AML-193 (cell line): ENCODE measurements at regions not wholly inside any gene's neighbourhood (a gene's known extent, or its start where the extent isn't known, plus 50 kb on each side); places are given as distances from the start of the nearest gene placed in this dataset.

Experiments
- DNase-seq, 2 experiments: peaks; one replicate each; lab custom pipeline; 2025; lab: John Stamatoyannopoulos, UW

- DNase-seq: no peak
Observed at GRCh38 chr4:148749403-148749802, 307.2 kb upstream of the NR3C2 start.

- DNase-seq: no peak
Observed at GRCh38 chr4:148747721-148748268, 305.6 kb upstream of the NR3C2 start.

DNA sequence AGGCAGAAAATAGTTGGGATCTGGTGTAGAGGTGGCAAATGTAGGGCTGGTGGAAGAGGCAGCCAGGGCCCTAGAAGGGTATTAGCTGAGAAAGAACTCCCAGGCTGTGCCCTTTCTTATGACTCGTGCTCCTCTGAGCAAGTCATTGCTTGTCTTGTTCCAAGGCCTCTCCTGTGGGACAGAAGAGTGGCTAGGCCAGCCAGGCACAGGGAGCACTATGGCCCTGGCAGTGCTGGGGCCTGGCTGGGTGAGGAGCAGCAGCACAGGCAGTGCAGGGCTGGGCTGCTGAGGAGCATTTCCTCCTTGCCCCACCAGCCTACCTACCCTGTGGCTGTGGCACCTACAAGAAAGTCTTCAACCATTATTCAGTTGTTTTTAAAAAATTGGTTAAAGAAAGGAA is 298.5 kb upstream of the NR3C2 start:
- DNase-seq: no peak

DNA sequence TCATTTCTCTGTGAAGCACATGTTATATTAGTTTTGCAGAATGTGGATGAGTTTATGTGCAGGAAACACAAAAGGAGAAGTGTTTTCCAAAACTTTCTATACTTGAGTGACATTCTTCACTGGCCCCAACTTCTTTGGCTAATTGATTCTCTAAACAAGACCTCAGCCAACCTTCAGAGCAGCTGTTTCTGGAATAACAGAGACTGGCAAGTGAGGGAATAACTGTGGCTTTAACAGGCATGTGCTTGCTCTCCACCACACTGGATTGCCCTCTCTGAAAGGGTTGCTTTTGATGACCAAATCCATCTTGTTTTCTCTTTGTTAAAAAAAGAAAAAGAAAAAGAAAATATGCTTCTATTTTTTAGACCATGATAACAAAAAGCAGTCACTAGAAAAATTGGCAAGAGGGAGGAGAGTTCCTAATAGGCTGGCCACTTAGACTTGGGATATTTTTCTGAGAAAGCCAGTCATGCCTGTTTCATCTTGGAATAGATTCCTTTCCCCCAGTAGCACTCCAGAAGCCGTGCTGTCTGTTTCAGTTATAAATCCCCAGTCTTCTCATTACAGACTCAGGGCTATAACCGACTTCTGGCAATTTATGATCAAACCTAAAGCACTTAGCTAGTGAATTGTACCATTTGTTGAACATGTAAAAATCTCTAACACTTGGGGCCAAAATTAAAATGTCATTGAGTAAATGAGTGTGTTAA is 295.0 kb upstream of the NR3C2 start:
- DNase-seq: no peak

GRCh38 chr4:148735432-148736155 is 293.4 kb upstream of the NR3C2 start:
- DNase-seq: no peak

DNA sequence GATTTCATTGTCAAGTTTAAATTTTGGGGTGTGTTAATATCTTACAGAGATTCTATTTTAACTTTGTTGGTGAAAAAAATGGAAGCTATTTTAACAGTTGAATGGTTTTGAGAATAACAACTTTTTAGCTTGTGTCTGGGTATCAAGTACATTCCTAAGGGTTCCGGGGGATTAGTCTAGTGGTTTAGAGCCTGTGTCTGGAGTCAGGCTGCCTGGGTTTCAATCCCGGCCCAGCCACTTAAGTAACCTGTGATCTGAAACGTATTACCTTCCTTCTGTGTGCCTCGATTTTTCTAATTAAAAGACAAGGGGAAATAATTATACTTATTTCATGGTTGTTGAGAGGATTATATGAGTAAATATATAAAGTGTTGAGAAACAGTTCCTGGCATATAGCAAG is 288.6 kb upstream of the NR3C2 start:
- DNase-seq: no peak

DNA sequence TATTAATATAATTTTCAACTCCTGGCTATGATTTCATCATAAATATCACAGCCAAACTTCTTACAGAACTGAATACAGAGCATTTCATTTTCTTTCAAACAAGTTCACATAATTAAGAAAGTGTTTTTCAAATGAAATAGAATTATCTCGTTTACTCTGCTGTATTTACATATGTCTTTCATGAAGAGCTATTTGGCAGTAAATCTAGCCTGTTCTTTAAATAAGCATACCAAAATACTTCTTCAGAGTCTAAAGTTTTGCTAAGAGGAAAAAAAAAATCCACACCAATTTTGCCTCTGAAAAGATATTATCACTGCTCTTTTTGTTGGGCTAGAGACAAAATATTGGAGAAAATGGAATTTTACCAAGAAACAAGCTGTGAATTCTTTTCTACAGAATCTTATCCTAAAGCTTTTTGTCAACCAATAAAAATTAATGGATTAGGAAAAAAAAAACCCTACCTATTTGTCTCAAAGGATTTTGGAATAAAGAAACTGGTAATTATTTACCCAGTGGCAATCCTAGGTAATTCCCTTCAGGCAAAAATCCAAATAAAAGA is 287.9 kb upstream of the NR3C2 start:
- DNase-seq: no peak

GRCh38 chr4:148717988-148718387 is 275.8 kb upstream of the NR3C2 start:
- DNase-seq: no peak

DNA sequence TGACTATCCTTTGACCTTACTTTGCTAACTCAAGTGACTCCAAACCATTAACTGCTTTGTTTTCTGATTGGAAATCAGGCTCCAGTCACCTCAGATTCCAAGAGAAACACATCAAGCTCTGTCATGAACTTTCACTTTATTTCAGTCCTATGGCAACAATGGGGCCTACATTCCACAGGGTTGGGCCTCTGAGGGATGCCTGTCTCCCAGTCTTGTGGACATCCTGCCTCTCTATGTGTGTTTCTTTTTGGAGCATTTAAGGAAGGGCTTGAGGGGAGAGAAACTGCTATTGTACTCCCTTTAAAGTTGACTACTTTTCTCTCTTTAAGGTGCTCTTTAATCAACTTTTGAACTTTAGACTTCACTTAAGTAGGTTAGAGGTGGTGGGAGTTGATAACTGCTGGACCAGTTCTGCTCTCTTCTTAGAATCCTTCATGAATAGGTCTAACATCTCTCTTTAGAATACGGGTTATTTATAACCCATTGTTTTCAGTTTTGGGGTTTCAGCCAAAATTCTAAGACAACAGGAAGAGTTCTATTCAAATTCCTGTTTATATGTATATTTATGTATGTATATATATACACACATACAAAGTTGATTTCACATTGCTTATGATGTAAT is 274.3 kb upstream of the NR3C2 start:
- no peak for DNase-seq

DNA sequence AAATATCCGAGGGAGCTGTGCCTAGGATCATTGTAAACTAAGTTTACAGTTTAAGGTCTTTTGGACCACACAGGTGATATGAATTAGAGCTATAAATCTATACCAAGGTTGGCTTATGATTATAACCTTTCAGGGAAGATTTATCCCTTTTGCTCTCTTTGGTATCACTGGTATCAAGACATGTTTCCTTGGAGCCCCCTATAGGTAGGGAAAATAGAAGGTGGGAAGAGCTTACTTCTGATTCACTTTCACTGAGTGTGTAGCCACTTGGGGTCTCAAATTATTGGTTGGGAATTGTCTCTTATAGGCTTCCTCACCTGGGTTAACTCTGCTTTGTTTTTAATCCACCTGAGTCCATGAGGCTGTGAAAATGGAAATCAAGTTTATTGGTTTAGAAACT is 262.1 kb upstream of the NR3C2 start:
- no peak for DNase-seq

- no peak for DNase-seq
Observed at GRCh38 chr4:148694702-148695101, 252.5 kb upstream of the NR3C2 start.

DNA sequence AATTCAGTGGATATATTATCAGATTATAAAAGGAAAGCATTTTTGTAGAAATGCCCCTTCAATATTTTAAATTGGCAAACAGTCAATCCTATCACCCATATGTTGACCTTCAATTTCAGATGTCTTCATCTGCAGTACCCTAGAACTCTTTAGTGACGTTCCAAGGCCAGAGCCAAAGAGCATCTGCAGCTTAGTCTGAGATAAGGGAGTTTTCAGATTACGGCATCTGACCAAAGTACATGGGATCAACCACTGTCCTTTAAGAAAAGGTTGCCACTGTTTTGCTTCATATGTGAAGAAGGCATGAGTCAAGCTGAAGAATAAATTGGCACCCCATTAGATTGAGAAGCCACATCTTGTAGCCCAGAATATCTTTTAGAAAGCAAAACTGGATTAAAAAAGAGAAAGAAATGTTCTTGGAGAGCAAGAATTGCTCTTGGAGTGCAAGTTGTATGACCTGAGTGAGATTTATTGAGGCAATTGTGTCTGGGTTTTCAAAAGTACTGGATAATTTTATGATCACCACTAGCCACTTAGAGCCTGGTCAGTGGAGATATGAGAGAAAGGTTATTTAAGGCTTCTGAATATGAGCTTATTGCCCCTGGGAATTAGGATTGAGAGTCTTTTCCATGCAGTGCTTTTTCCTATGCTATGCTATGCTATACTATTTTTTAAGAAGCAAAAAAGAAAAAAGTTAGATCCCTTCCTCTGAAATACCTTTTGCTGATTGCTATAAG is 251.9 kb upstream of the NR3C2 start:
- no peak for DNase-seq

DNA sequence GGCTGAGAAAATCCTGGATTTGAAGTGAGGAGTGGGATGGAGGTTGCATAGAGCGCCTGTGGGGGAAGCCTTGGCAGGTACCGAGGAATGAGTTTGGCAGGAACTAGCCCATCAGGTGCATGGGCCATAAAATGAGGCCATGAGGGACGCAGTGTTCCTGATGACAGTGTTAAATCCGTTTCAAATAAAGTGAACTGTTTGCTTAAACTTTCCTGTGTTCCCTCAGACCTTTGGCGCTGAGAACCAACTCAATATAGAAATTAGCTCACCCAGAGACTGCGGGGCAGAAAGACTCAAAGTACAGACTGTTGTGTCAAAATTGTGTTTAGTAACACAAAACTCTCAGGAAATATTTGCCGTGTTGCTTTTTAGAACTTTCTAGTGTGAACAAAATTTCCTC is 250.0 kb upstream of the NR3C2 start:
- DNase-seq: no peak

DNA sequence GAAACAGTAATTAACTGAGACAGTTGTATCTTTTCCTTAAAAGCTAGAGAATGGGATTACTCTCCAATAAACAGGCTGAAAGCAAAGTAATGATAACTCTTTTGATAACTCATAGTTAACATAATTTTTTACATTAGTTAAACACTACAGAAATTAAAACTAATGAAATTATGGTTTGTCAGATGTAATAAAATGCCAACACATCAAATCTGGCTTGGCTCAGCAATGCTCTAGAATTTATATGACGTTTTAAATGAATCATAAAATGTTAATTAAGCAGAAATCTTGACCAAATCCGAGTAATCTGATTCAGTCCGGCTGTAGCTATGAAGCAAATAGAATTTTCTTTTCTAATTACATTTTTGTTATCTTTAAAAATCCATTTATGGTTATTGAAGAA is 244.2 kb upstream of the NR3C2 start:
- DNase-seq: no peak

- no peak for DNase-seq
Observed at GRCh38 chr4:148684638-148685037, 242.4 kb upstream of the NR3C2 start.

DNA sequence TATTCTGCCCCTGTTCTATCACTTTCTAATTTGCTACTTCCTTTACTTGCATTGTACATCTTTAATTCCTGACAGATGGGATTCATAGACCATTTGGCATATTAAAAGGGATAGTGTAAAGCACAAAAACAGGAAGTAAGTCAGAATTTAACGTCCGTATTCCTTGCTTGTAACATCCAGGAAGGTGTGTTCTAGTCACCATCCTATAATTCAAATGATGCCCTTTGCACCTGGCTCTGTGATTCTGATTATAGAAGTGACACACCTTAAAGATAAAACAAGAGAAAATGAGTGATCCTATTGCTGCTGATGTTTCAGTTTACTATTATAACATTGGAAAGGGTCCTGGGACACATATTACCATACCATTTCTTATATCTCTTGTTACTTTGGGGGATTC is 238.7 kb upstream of the NR3C2 start:
- no peak for DNase-seq

GRCh38 chr4:148676344-148676743 is 234.1 kb upstream of the NR3C2 start:
- no peak for DNase-seq

DNA sequence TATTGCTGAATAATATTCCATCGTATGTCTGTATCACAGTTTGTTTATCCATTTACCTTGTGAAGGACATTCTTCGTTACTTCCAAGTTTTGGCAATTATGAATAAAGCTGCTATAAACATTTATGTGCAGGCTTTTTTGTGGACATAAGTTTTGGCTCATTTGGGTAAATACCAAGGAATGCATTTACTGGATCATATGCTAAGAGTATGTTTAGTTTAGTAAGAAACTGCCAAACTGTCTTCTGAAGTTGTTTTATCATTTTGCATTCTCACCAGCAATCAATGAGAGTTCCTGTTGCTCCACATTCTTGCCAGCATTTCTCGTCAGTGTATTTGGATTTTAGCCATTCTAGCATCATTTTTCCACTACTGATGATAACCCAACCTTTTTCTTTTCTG is 232.7 kb upstream of the NR3C2 start:
- no peak for DNase-seq

GRCh38 chr4:148664636-148665035 is 222.4 kb upstream of the NR3C2 start:
- no peak for DNase-seq

GRCh38 chr4:148654131-148654530 is 211.9 kb upstream of the NR3C2 start:
- no peak for DNase-seq

DNA sequence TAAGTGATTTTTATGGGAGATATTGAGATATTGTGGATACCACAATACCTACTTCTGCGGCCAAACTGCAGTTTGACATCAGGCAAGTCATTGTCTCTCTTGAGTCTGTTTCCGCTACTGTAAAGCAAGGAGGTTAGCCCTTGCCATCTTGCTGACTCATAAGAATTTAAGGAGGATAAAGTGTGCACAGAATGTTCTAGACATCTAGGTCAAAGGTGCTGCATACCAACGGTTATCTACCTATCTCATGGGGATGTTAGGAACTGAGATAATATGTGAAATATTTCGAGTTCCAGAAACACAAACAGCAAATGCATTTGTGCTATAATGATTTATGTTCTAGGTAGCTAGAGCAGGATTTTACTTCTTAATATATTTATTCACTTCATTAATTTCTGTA is 211.5 kb upstream of the NR3C2 start:
- DNase-seq: no peak

- DNase-seq: no peak
Observed at GRCh38 chr4:148651991-148652390, 209.8 kb upstream of the NR3C2 start.
